ENCODE measurements at regions not wholly inside any gene's neighbourhood (a gene's known extent, or its start where the extent isn't known, plus 50 kb on each side); places are given as distances from the start of the nearest gene placed in this dataset.

DNA sequence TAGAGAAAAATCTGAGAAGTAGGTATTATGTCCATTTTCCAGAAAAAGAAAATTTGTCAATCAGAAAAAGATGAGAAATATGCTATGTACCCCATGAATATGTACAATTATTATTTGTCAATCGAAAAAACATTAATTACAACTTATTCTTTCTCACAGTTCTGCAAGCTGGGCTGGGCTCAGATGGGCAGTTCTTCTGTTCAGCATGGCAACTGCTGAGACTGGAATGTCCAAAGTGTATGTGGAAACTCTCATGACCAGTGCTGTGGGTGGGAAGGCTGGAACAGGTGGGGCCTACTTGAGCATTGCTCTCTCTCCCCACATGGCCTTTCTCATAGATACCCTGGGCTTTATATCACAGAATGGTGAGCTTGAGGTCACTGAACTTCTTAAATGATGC is 450.3 kb upstream of the TBX3 start:
- TF ChIP-seq EZH2phosphoT487 (IDR thresholded peaks at IDR 0.05; ENCODE audit: insufficient read depth, low read depth) (no peak), EZH2 (IDR thresholded peaks at IDR 0.05; ENCODE audit: insufficient read depth, poor library complexity, severe bottlenecking) (no peak)

Measured in GM23248 (cell line).